Lung (tissue), 11 donors: ENCODE measurements at regions not wholly inside any gene's neighbourhood (a gene's known extent, or its start where the extent isn't known, plus 50 kb on each side); places are given as distances from the start of the nearest gene placed in this dataset.

ENCODE experiments used
- ATAC-seq: fragments of 200-7000 bp; cut with Tn5 transposase; one replicate; pipeline ENCODE4 v1.9.1; 2020; ENCODE audit warnings: moderate number of reproducible peaks; ENCODE audit not compliant: insufficient read depth, low FRiP score
- DNase-seq, 3 donors: peaks; one replicate each; pipeline ENCODE4 v3.0.0-alpha.2; 2013 to 2017
- H3K27ac ChIP-seq, 2 donors: one replicate each; pipeline ENCODE4 v1.5.1; 2013; ENCODE audit warnings: mild to moderate bottlenecking in 2 of 2, moderate library complexity in 2 of 2, control low read depth in 1 of 2, inconsistent platforms in 1 of 2, low read depth in 1 of 2, low read length in 1 of 2
- H3K27me3 ChIP-seq, 3 donors: one replicate each; pipeline ENCODE4 v1.5.1; 2013; ENCODE audit warnings: low read length in 2 of 3; ENCODE audit not compliant: control insufficient read depth in 3 of 3, insufficient read depth in 3 of 3
- H3K36me3 ChIP-seq, 4 donors: one replicate each; pipeline ENCODE4 v1.5.1; 2013; ENCODE audit warnings: low read length in 4 of 4, mild to moderate bottlenecking in 1 of 4, moderate library complexity in 1 of 4; ENCODE audit not compliant: control insufficient read depth in 4 of 4, insufficient read depth in 4 of 4
- H3K4me1 ChIP-seq, 5 donors: one replicate each; pipeline ENCODE4 v1.5.1; 2013; ENCODE audit warnings: low read length in 5 of 5, mild to moderate bottlenecking in 2 of 5, moderate library complexity in 1 of 5; ENCODE audit not compliant: control insufficient read depth in 5 of 5, insufficient read depth in 5 of 5
- H3K4me3 ChIP-seq: one replicate; pipeline ENCODE4 v1.5.1; 2013; ENCODE audit warnings: mild to moderate bottlenecking, control low read depth, moderate library complexity
- H3K9ac ChIP-seq, 2 donors: one replicate each; pipeline ENCODE4 v1.5.1; 2013; ENCODE audit warnings: low read length in 2 of 2, control low read depth in 1 of 2; ENCODE audit not compliant: insufficient read depth in 1 of 2
- H3K9me3 ChIP-seq, 4 donors: one replicate each; pipeline ENCODE4 v1.5.1; 2013; ENCODE audit warnings: low read length in 3 of 4, mild to moderate bottlenecking in 1 of 4, moderate library complexity in 1 of 4; ENCODE audit not compliant: control insufficient read depth in 4 of 4, insufficient read depth in 3 of 4
- CTCF ChIP-seq: IDR thresholded peaks from 2 replicates; pipeline ENCODE4 v1.5.1; 2012; ENCODE audit warnings: mild to moderate bottlenecking; ENCODE audit errors: control extremely low read depth, extremely low read depth
- WGBS, 2 donors: extraction: QIAGEN DNeasy Blood & Tissue Kit; methylation state at CpG; one replicate each; pipeline ENCODE4 v1.1.7; 2013; 5-methylcytosine and 5-hydroxymethylcytosine counted together
- donor health status: control.
- donor health status: control.
- donor health status: Bipolar disorder and iron deficiency.
- donor health status: healthy.
- donor health status: DM: yes; HTN: yes; CAD: no.

GRCh38 chr4:52231526-52231925 lies 180.4 kb downstream of the SPATA18 start:
- Histone ChIP-seq H3K27me3 (no peaks in the 10 kb centered on the region), H3K36me3 (no peaks in the 10 kb centered on the region), H3K4me3 (no peak overlapping the region), H3K9ac (no peak overlapping the region), H3K9me3 (no peaks in the 10 kb centered on the region), H3K27ac (no peak overlapping the region), H3K4me1 (peaks cover 0 to 33% (median 0%) of the 10 kb centered on the region in 5 donors)
- ATAC-seq (no peak), DNase-seq (peak in 2 of 3 donors; percentile 78 to 79)
- no peak for TF ChIP-seq CTCF
- 56 to 64% methylated on average over 3 of the region's 3 CpGs for WGBS, 2 donors

- H3K9me3 ChIP-seq, result peaks cover 0 to 1% (median 0%) of the 10 kb centered on the region in 4 donors
- peak overlapping the region in 1 of 2 donors; percentile 50 for H3K9ac ChIP-seq
- WGBS, 2 donors, result 53 to 66% methylated on average over 6 of the region's 6 CpGs
- H3K4me1 ChIP-seq, result peaks cover 0 to 33% (median 0%) of the 10 kb centered on the region in 5 donors
- TF ChIP-seq CTCF, result peak; percentile 10
- H3K36me3 ChIP-seq, result no peaks in the 10 kb centered on the region
- H3K27ac ChIP-seq, result no peak overlapping the region
- H3K4me3 ChIP-seq, result no peak overlapping the region
- ATAC-seq (no peak), DNase-seq (peak; percentile 25 to 90 (median 90))
- H3K27me3 ChIP-seq, result no peaks in the 10 kb centered on the region
Measured at GRCh38 chr4:52234561-52235440, 183.7 kb downstream of the SPATA18 start.

- Histone ChIP-seq H3K36me3 (no peaks in the 10 kb centered on the region), H3K9ac (no peak overlapping the region), H3K4me1 (peaks cover 0 to 33% (median 0%) of the 10 kb centered on the region in 5 donors), H3K4me3 (no peak overlapping the region), H3K9me3 (peaks cover 0 to 2% (median 0%) of the 10 kb centered on the region in 4 donors), H3K27ac (no peak overlapping the region), H3K27me3 (no peaks in the 10 kb centered on the region)
- ATAC-seq, result no peak
- peak in 2 of 3 donors; percentile 41 to 44 for DNase-seq
- no peak for TF ChIP-seq CTCF
- 82 to 90% methylated on average over 2 of the region's 2 CpGs for WGBS, 2 donors
Measured at GRCh38 chr4:52235552-52236201, 184.6 kb downstream of the SPATA18 start.
